Endothelial cell of umbilical vein (primary cell): ENCODE measurements at regions not wholly inside any gene's neighbourhood (a gene's known extent, or its start where the extent isn't known, plus 50 kb on each side); places are given as distances from the start of the nearest gene placed in this dataset.

ENCODE experiments used
- CTCF ChIP-seq, 2 donors: IDR thresholded peaks; 1 replicate in 1 of 2; 2 replicates in 1 of 2; pipeline ENCODE4 v1.5.1; 2011; ENCODE audit warnings: low read length in 2 of 2, mild to moderate bottlenecking in 2 of 2, moderate library complexity in 2 of 2, control low read depth in 1 of 2, inconsistent platforms in 1 of 2, low read depth in 1 of 2; ENCODE audit not compliant: insufficient read depth in 1 of 2; ENCODE audit errors: extremely low read depth in 1 of 2
- EZH2 ChIP-seq: IDR thresholded peaks from 2 replicates; pipeline ENCODE4 v1.6.1; 2012; ENCODE audit warnings: borderline replicate concordance, low read depth, mild to moderate bottlenecking, moderate library complexity, low read length, inconsistent platforms; ENCODE audit not compliant: severe bottlenecking
- FOS ChIP-seq: IDR thresholded peaks from 2 replicates; pipeline ENCODE4 v1.6.1; 2011; ENCODE audit warnings: mild to moderate bottlenecking, low read length, moderate library complexity, borderline replicate concordance; ENCODE audit not compliant: insufficient read depth
- GATA2 ChIP-seq: IDR thresholded peaks from 2 replicates; pipeline ENCODE4 v1.7.0; 2011; ENCODE audit warnings: low read depth, mild to moderate bottlenecking, moderate library complexity, mixed read lengths, low read length; ENCODE audit not compliant: insufficient read length, insufficient read depth
- JUN ChIP-seq: IDR thresholded peaks from 2 replicates; pipeline ENCODE4 v1.6.1; 2011; ENCODE audit warnings: borderline replicate concordance, low read depth; ENCODE audit not compliant: insufficient read length, insufficient read depth
- MAX ChIP-seq: IDR thresholded peaks from 2 replicates; pipeline ENCODE4 v1.6.1; 2011; ENCODE audit not compliant: insufficient read depth, insufficient read length
- MYC ChIP-seq: IDR thresholded peaks from one replicate; pipeline ENCODE4 v1.6.1; 2011; ENCODE audit warnings: mild to moderate bottlenecking, low read depth, low read length
- POLR2A ChIP-seq: IDR thresholded peaks from 2 replicates; pipeline ENCODE4 v1.6.1; 2012; ENCODE audit warnings: low read depth, mild to moderate bottlenecking, control low read depth, low read length
- POLR2AphosphoS5 ChIP-seq: IDR thresholded peaks from 2 replicates; pipeline ENCODE4 v1.6.1; 2012; ENCODE audit warnings: low read depth, mild to moderate bottlenecking, control low read depth, low read length, moderate library complexity; ENCODE audit not compliant: insufficient read depth

GRCh38 chr7:118644346-118644745, 419.8 kb downstream of the ANKRD7 start:
- TF ChIP-seq CTCF (IDR thresholded peaks at IDR 0.05; ENCODE audit: extremely low read depth in 1 of 2, insufficient read depth in 1 of 2, low read depth in 1 of 2, low read length in 2 of 2), result no peak
- no peak for TF ChIP-seq POLR2AphosphoS5
- no peak for TF ChIP-seq MYC
- TF ChIP-seq POLR2A, result no peak
- no peak for TF ChIP-seq EZH2
- TF ChIP-seq JUN, result no peak
- no peak for TF ChIP-seq GATA2
- TF ChIP-seq MAX, result no peak
- TF ChIP-seq FOS, result no peak
